A549 (cell line): ENCODE measurements at regions not wholly inside any gene's neighbourhood (a gene's known extent, or its start where the extent isn't known, plus 50 kb on each side); places are given as distances from the start of the nearest gene placed in this dataset.
"Not testable (repeated sequence)": the region's sequence is repeated elsewhere in the genome, so short reads cannot be mapped to it uniquely, and the experiment has no call there.

Experiments used
- CTCF ChIP-seq: fragments of >200 bp; sonication (Bioruptor Twin); formaldehyde crosslinking; IDR thresholded peaks from 3 replicates; pipeline ENCODE4 v1.5.1; 2016
- MYC ChIP-seq: IDR thresholded peaks from 2 replicates; pipeline ENCODE4 v1.6.1; 2012; ENCODE audit warnings: mild to moderate bottlenecking, inconsistent platforms, low read length, improper control_type of control experiment, borderline replicate concordance
- POLR2A ChIP-seq: IDR thresholded peaks from 2 replicates; pipeline ENCODE4 v1.6.1; 2012; ENCODE audit warnings: mild to moderate bottlenecking, low read length

DNA sequence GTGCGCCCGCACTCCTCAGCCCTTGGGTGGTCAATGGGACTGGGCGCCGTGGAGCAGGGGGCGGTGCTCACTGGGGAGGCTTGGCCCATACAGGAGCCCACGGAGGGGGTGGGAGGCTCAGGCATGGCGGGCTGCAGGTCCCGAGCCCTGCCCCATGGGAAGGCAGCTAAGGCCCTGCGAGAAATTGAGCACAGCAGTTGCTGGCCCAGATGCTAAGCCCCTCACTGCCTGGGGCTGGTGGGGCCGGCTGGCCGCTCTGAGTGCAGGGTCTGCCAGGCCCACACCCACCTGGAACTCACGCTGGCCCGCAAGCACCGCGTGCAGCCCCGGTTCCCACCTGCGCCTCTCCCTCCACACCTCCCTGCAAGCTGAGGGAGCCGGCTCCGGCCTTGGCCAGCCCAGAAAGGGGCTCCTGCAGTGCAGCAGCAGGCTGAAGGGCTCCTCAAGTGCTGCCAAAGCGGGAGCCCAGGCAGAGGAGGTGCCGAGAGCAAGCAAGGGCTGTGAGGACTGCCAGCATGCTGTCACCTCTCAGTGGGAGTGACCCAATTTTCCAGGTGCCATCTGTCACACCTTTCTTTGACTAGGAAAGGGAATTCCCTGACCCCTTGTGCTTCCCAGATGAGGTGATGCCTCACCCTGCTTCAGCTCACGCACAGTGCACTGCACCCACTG, 642.3 kb upstream of the SYNCRIP start:
- TF ChIP-seq CTCF, POLR2A, MYC: not testable (repeated sequence)
